HG02840 (cell line): ENCODE measurements at regions not wholly inside any gene's neighbourhood (a gene's known extent, or its start where the extent isn't known, plus 50 kb on each side); places are given as distances from the start of the nearest gene placed in this dataset.

Source experiments
- ATAC-seq: cut with Tn5 transposase; IDR thresholded peaks from one replicate; pipeline ENCODE4 v1.9.1; 2021; ENCODE audit warnings: mild to moderate bottlenecking, moderate library complexity, moderate number of reproducible peaks; ENCODE audit not compliant: unreplicated experiment, low FRiP score

GRCh38 chr5:29077451-29077850 lies 2039.1 kb upstream of the CDH9 start:
- ATAC-seq = no peak

GRCh38 chr5:29069104-29069402 lies 2030.7 kb upstream of the CDH9 start:
- ATAC-seq = no peak

GRCh38 chr5:29061381-29061780 lies 2023.0 kb upstream of the CDH9 start:
- ATAC-seq = no peak

GRCh38 chr5:29054694-29055093 lies 2016.3 kb upstream of the CDH9 start:
- no peak for ATAC-seq

- no peak for ATAC-seq
Observed at GRCh38 chr5:29054282-29054681, 2015.9 kb upstream of the CDH9 start.

GRCh38 chr5:29051509-29051908 lies 2013.1 kb upstream of the CDH9 start:
- no peak for ATAC-seq

- no peak for ATAC-seq
Observed at GRCh38 chr5:29042152-29042551, 2003.8 kb upstream of the CDH9 start.

- no peak for ATAC-seq
Observed at GRCh38 chr5:29040404-29040803, 2002.0 kb upstream of the CDH9 start.

- no peak for ATAC-seq
Observed at GRCh38 chr5:29039994-29040393, 2001.6 kb upstream of the CDH9 start.

- no peak for ATAC-seq
Observed at GRCh38 chr5:29037716-29038115, 1999.3 kb upstream of the CDH9 start.

- no peak for ATAC-seq
Observed at GRCh38 chr5:29024052-29024451, 1985.7 kb upstream of the CDH9 start.

GRCh38 chr5:29023541-29023940 lies 1985.2 kb upstream of the CDH9 start:
- ATAC-seq = no peak

GRCh38 chr5:29017501-29017900 lies 1979.1 kb upstream of the CDH9 start:
- ATAC-seq = no peak

GRCh38 chr5:29016067-29016466 lies 1977.7 kb upstream of the CDH9 start:
- ATAC-seq = no peak

- ATAC-seq = no peak
Observed at GRCh38 chr5:29015523-29015922, 1977.1 kb upstream of the CDH9 start.

- no peak for ATAC-seq
Observed at GRCh38 chr5:29005386-29005785, 1967.0 kb upstream of the CDH9 start.

- ATAC-seq = no peak
Observed at GRCh38 chr5:29002481-29002880, 1964.1 kb upstream of the CDH9 start.

GRCh38 chr5:29001666-29002065 lies 1963.3 kb upstream of the CDH9 start:
- no peak for ATAC-seq

GRCh38 chr5:28984639-28985038 lies 1946.3 kb upstream of the CDH9 start:
- no peak for ATAC-seq

- ATAC-seq = no peak
Observed at GRCh38 chr5:28975508-28975907, 1937.1 kb upstream of the CDH9 start.

- ATAC-seq = no peak
Observed at GRCh38 chr5:28967848-28968247, 1929.5 kb upstream of the CDH9 start.

- no peak for ATAC-seq
Observed at GRCh38 chr5:28961816-28962215, 1923.4 kb upstream of the CDH9 start.

- no peak for ATAC-seq
Observed at GRCh38 chr5:28958581-28958980, 1920.2 kb upstream of the CDH9 start.

GRCh38 chr5:28957450-28957849 lies 1919.1 kb upstream of the CDH9 start:
- ATAC-seq = no peak
